HG03103 (cell line): ENCODE measurements at regions not wholly inside any gene's neighbourhood (a gene's known extent, or its start where the extent isn't known, plus 50 kb on each side); places are given as distances from the start of the nearest gene placed in this dataset.

Source experiments
- ATAC-seq: cut with Tn5 transposase; IDR thresholded peaks from one replicate; pipeline ENCODE4 v1.9.1; 2021; ENCODE audit warnings: low read depth; ENCODE audit not compliant: unreplicated experiment

DNA sequence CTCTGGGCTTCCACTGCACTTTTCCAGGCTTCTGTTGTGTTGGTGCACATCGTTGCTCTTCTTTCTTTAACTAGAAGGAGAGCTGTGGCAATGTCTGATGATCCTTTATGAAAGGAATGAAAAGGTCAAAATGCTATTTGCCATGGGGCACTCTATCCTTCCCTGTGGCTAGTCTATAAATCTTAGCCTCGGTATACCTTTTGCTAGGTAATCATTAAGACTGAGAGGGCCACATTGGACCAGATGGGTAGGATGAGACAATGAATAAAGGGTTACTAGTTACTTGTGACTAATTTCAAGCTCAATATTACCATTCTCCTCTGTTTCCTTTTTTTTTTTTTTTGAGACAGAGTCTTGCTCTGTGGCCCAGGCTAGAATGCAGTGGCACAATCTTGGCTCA, 89.4 kb upstream of the C1orf87 start:
- ATAC-seq: no peak

DNA sequence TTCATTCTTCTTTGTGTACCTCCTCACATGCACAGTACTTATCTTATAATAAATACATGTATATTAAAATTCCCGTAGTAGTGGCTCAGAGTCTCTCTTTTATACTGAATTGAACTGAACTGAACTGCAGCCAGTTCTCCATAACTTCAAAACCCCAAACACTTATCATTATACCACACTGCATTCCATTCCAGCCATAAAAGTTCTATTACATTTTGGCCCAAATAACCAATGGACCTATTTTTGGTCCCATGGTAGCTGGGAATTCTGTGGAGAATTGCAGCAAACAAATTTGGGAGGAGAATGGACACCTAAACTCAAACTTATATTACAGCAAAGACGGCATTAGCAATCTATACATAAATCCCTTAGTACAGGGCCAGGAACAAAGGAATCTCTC, 86.6 kb upstream of the C1orf87 start:
- no peak for ATAC-seq

DNA sequence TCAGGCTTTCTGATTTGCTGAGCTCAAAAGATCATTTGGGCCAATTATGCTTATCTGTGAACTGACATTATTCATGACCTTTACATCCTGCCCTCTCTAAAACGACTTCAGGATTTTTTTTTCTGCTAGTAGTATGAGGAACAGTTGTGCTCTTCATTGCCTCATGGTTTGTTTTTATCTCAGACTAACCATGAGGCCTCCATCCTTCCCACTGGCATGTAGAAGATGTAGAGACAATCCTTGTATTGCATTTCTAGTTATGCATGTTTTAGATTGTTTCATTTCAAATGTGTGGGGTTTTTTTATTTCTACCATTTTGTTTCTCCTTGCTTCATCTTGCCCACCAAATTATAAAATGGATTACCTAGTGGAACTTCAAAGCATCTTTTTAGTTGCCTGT, 82.8 kb upstream of the C1orf87 start:
- no peak for ATAC-seq

DNA sequence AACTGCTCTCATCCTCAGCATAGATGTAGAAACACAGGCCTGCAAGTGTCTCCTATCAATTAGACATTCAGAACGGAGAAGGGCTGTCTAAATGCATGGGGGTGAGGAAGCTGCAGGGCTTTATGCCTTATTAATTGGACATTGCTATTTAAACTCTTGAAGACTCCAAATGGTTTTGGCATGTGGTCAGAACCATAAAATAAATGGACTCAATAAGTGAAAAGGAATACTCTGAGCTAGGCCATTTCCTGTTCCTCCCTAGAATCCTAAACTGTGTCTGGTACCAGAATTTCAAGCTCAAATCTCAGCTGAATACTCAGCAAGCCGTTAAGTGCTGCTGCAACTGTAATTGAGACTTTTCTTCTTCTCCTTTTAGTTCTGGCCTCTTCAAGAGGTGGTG, 80.4 kb upstream of the C1orf87 start:
- no peak for ATAC-seq

DNA sequence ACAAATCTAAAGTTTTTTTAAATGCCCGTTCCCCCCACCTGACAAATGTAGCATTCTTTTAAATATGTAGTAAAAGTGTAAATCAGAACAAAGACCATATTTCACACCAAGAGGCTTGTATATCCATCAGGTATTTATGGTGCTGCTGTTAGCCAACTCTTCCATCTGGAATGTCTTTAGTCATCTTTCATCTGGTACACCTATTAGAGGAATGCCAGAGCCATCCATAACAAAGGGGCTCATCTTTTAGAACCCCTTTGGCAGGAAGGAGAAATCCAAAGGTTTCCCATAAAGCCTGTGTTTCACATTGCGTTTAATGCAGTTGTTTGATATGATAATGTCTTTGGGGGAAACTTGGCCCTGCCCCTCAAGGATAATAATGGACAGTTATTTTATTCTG, 79.3 kb upstream of the C1orf87 start:
- ATAC-seq: no peak

DNA sequence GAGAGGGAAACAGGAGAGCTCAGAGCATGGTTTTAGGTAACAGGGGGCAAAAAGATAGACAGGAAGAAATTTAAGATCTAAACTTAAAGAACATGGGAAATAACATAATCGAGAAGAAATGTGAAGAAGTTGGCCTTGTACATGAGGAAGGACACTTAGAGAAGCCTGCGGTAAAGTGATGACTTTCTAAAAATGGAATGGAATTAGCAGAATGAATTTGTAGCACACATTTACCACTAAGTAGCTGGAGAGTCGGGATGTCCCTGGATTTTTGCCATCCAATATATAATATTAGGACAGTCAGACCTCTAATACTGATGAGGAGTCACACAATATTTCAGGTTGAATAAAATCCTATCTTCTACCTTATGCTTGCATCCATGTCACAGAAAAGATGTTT, 77.7 kb upstream of the C1orf87 start:
- no peak for ATAC-seq

DNA sequence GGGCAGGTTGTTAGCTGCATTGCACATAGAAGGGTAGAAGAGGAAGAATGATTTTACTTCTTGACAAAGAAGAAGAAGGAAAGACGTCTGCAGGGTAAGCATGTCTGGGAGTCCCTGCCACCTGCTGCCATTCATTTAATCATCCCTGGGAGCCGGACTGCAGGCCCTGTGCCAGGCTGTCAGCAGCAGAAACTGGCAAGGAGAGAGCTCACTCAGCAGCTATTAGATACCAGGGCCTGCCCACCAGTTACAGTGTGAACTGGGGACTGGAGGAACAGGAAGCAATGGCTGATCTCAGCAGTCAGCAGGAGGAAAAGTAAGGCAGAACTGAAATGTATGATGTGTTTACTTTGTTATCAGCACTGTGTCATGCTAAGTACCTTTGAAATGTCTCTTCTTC, 75.7 kb upstream of the C1orf87 start:
- ATAC-seq: no peak

DNA sequence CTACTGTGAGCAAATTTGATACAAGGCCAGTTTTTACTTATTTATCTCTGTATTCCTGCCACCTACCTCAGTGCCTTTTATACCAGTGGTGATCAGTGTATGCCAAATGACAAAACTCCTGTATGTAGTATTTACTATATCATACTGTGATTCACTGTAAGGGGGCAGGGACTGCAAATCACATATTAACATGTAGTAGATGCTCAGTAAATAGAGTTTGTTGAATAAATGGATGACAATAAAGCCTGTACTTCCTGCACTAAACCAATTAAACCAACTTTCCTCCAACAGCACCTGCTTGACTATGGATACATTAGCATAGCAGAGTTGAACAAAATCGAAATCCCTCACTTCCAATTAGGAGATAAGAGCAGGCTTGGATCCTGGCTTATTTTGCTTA, 73.3 kb upstream of the C1orf87 start:
- ATAC-seq: no peak

DNA sequence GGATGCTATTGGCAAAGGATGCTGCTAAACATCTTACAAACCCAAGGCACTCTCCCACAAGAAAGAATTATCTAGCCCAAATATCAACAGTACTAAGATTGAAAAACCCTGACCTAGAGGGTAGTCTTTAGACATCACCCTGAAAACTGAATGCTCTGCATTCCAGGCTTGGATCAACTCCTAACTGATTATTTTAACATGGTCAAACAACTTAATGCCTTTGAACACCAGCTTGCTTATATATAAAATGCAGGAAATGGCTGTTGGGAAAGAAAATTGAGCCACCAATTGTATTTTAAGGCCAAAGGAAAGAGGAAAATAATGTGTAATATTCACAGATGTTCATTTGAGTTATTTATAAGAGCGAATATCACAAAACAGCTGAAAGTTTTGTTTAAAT, 72.2 kb upstream of the C1orf87 start:
- ATAC-seq: no peak

DNA sequence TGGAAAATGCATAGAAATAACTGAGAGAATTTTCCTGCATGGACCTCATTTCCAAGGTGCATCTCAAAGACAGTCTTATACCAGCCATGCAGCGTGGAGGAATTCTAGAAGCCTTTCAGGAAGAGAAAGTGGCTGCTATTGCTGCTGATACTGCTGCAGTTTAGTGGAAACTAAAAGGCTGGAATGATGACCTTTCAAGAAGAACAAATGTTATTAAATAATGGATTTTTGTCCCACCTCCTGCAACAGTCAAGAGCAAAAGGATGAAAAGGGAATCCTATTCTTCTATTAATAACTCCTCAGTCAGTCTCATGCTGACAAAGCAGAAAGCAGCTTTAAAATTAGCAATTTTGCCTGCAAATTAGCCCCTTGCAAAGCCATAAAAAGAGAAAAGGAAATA, 68.2 kb upstream of the C1orf87 start:
- no peak for ATAC-seq

DNA sequence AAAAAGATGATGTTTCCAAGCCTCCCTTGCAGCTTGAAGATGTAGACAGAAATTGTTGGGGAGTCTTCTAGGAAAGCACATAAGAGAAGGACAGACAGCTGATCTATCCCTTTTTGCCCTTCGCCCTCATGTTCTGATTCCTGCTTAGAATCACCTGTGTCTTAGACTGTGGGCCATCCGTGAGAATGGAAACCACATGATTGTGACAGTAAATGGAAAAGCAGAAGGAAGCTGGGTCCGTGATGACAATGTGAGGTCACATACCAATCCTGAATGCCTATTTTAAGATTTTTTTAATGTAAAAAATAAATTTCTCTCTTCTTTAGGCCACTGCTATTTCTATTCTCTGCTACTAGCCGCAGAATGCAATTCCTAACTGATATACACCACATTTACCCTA, 67.7 kb upstream of the C1orf87 start:
- no peak for ATAC-seq

DNA sequence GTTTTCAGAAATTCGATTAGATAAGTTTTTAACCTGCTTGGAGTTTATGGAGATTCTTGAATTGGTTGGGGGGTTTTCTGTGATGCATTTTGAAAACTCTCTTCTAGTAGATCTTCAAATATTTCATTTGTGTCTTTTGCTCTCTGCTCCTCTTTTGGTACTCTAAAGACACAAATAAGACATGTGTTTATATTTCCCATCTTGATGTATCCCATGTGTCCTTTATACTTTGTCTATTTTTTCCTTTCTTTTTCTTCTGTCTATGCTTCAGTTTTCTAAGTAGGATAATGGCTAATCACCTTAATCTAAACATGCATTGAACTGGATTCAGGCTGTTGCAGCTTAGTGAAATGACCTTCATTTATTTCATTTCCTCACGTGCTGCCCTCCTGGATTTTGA, 63.8 kb upstream of the C1orf87 start:
- ATAC-seq: no peak

DNA sequence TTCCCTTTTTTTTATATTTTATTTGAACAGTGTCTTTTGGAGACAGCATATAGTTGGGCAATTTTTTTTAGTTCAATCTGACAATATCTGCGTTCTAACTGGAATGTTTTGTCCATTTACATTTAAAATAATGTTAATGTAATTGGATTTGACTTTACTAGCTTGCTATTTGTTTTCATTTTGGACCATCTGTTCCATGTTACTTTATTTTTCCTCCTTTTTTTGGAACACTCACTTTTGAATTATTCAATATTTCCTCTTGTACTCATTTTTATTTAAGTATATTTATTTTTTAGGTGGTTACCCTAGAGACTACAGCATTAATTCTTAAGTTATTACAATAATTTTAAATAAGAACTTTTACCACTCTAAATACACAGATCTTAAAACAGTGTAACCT, 62.8 kb upstream of the C1orf87 start:
- ATAC-seq: no peak

DNA sequence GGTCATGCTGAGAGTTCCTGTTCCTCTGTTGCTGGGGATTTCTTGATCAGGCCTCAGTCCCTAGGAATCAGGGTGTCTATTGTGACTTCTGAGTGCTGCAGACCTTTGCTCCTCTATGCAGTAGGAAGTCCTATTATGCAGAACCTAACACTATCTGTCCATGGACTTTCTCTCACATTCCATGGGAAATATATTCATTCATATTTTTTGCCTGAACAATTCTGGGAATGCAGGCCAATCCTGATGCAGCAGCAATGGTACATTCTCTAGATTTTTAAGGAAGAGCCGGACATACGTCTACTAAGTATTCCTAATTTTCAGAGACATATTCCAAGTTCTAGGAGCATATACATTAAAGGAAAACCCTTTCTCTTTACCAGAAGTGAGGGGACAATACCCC, 61.1 kb upstream of the C1orf87 start:
- no peak for ATAC-seq

DNA sequence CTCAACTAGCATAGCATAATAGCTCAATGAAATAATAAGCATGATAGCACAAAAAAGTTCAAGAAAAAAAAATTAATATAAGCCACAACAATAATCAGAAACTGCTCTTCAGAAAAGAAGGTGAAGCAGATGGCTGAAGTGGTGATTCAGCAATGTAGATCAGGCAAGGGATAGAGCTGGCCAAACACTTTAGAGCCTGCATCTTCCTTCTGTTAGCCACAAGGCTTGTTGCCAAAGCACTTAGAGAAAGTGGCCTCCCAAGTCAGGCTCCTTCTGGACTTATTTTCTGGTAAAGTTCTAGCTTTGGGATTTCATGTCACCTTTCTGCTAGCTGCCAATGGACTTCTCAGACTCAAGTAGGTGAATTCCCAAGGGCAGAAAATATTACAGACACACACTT, 60.3 kb upstream of the C1orf87 start:
- no peak for ATAC-seq

DNA sequence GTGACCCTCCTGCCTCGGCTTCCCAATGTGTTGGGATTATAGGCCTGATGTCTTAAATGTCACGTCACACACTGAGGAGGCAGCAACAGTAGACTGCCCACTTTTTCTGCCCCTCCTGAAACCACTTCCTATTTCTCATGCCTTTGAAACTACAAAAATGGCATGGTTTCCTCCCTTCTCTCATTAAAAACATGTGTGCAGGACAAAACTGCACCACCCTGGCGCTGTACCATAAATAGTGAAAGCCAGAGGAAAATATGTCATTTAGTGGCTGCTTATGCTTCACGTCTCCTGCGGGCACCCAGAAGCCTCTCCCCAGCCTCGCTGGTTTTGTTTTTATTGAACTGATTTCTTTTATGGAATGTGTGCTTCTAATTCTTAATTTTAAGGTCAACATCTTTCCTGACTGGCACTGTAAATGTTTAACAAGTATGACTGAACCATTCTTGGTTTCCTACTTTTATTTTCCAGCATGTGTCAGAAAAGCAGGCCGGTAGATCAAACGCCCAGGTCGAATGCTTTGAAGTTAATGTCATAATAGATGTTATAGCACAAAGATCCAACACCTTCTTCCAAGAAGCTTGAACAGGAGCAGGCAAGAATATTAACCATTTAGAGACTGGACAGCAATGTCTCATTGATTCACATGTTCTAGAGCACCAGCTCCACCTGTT, 59.6 kb upstream of the C1orf87 start:
- no peak for ATAC-seq

DNA sequence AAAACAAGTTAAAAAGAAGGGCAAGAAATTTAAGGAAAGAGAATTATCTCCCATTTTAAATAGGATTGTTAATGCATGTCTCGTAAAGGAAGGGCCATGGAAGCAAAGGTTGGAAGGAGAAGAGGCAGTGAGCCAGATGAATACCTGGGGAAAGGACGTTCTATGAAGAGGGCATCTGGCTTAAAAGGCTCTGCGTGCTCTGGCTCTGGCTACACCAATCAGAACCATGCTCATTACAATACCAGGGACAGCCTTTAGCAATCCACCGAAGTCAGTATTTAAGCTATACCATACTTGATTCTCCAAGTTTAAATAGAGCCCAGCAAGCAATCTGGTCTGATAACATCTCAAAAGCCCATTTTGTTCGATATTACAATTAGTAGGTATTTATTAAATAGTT, 58.5 kb upstream of the C1orf87 start:
- no peak for ATAC-seq

DNA sequence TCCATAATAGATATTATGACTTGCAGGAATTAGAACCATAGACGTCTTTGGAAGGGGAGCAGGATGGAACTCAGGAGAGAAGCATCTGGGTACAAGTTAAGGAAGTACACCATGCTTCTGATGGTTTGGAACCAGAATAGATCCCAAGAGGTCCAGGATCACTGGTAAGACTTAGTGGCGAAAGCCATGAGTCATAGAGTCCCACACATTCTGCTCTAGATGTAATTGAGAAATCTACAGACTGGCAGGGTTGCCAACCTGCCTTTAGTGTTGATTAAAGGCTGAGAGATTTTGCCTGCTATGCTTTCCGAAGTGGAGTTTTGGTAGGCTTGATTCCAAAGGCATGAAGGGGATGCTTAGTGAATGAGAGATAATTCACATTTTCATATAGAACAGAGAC, 57.1 kb upstream of the C1orf87 start:
- no peak for ATAC-seq

DNA sequence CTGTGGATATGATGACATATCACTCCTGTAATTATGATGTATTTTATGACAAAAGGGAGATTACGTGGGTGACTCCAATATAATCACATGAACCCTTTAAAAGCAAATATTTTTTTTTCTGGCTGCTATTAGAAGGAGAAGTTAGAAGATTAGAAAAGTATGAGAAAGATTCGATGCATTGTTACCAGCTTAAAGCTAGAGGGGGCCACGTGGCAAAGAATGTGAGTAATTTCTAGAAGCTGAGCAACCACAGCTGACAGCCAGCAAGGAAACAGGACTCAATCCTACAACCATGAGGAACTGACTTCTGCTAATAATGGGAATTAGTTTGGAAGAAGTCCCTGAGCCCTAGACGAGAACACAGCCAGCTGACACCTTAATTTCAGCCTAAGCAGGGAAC, 56.3 kb upstream of the C1orf87 start:
- no peak for ATAC-seq

DNA sequence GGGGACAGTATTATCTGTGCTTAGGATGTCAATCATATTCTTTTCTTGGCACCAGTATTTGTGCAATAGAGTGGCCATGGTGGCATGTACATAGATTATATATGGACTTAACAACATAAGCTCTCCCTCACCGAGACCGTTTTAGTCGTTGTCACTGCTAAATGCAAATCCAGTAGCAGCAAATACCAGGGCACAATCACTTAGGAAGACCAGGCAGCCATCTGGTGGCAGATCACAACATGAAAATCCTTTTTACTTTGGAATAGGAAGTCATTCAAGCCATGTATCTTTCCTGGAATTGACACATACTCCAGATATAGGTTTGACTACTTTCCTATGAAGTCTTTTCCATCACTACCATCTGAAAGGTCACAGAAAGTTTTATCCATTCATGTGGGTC, 53.2 kb upstream of the C1orf87 start:
- no peak for ATAC-seq
